ENCODE measurements at regions not wholly inside any gene's neighbourhood (a gene's known extent, or its start where the extent isn't known, plus 50 kb on each side); places are given as distances from the start of the nearest gene placed in this dataset.

- FAIRE-seq = no peak
These were observed 86.5 kb upstream of the KAZN start for GRCh38 chr1:14511796-14512585.

GRCh38 chr1:14513111-14513510 lies 85.4 kb upstream of the KAZN start:
- FAIRE-seq (no peak), DNase-seq (ENCODE audit: low read depth) (no peak)
- Histone ChIP-seq H3K27me3 (ENCODE audit: control insufficient read depth, insufficient read depth, low read length) (no peaks in the 10 kb centered on the region), H3K36me3 (ENCODE audit: control insufficient read depth, insufficient read depth, low read length) (no peaks in the 10 kb centered on the region), H3K4me3 (ENCODE audit: low read depth, low read length) (no peak overlapping the region)
- no peak for TF ChIP-seq CTCF (IDR thresholded peaks at IDR 0.05; ENCODE audit: insufficient read depth, low read length, severe bottlenecking)

More at GRCh38 chr1:14511796-14512585, 86.5 kb upstream of the KAZN start:
- Histone ChIP-seq H3K36me3 (ENCODE audit: control insufficient read depth, insufficient read depth, low read length) (no peaks in the 10 kb centered on the region), H3K27me3 (ENCODE audit: control insufficient read depth, insufficient read depth, low read length) (no peaks in the 10 kb centered on the region), H3K4me3 (ENCODE audit: low read depth, low read length) (no peak overlapping the region)
- TF ChIP-seq CTCF (IDR thresholded peaks at IDR 0.05; ENCODE audit: insufficient read depth, low read length, severe bottlenecking) = no peak
- no peak for DNase-seq (ENCODE audit: low read depth)

- no peak for FAIRE-seq
These were observed 83.7 kb upstream of the KAZN start for GRCh38 chr1:14514739-14515138.

GRCh38 chr1:14516974-14517840 lies 81.3 kb upstream of the KAZN start:
- no peak for TF ChIP-seq CTCF (IDR thresholded peaks at IDR 0.05; ENCODE audit: insufficient read depth, low read length, severe bottlenecking)
- DNase-seq (ENCODE audit: low read depth) (peak; percentile 62), FAIRE-seq (peak; percentile 95)

More at GRCh38 chr1:14514739-14515138, 83.7 kb upstream of the KAZN start:
- no peak for DNase-seq (ENCODE audit: low read depth)
- no peaks in the 10 kb centered on the region for H3K36me3 ChIP-seq (ENCODE audit: control insufficient read depth, insufficient read depth, low read length)
- H3K4me3 ChIP-seq (ENCODE audit: low read depth, low read length) = no peak overlapping the region
- TF ChIP-seq CTCF (IDR thresholded peaks at IDR 0.05; ENCODE audit: insufficient read depth, low read length, severe bottlenecking) = no peak
- H3K27me3 ChIP-seq (ENCODE audit: control insufficient read depth, insufficient read depth, low read length) = no peaks in the 10 kb centered on the region

GRCh38 chr1:14517841-14518180 lies 80.7 kb upstream of the KAZN start:
- Histone ChIP-seq H3K27me3 (ENCODE audit: control insufficient read depth, insufficient read depth, low read length) (no peaks in the 10 kb centered on the region), H3K4me3 (ENCODE audit: low read depth, low read length) (no peak overlapping the region), H3K36me3 (ENCODE audit: control insufficient read depth, insufficient read depth, low read length) (no peaks in the 10 kb centered on the region)
- no peak for TF ChIP-seq CTCF (IDR thresholded peaks at IDR 0.05; ENCODE audit: insufficient read depth, low read length, severe bottlenecking)
- no peak for DNase-seq (ENCODE audit: low read depth)
- no peak for FAIRE-seq

More at GRCh38 chr1:14516974-14517840, 81.3 kb upstream of the KAZN start:
- no peaks in the 10 kb centered on the region for H3K27me3 ChIP-seq (ENCODE audit: control insufficient read depth, insufficient read depth, low read length)
- H3K36me3 ChIP-seq (ENCODE audit: control insufficient read depth, insufficient read depth, low read length) = no peaks in the 10 kb centered on the region
- H3K4me3 ChIP-seq (ENCODE audit: low read depth, low read length) = no peak overlapping the region

Measured in bronchial epithelial cell (primary cell).